ENCODE measurements at regions not wholly inside any gene's neighbourhood (a gene's known extent, or its start where the extent isn't known, plus 50 kb on each side); places are given as distances from the start of the nearest gene placed in this dataset.

GRCh38 chr20:43309266-43309665, 119.6 kb upstream of the PTPRT start:
- intact Hi-C loops (cut with micrococcal nuclease; ENCODE audit: unreplicated experiment): no loop called here
- TF ChIP-seq CTCF (IDR thresholded peaks at IDR 0.05; ENCODE audit: insufficient read depth in 1 of 2, low read depth in 1 of 2, low read length in 1 of 2, severe bottlenecking in 1 of 2, unreplicated experiment in 1 of 2): no peak
- H3K9me3 Mint-ChIP-seq (ENCODE audit: unreplicated experiment): peaks cover 15% of the 10 kb centered on the region
- CTCF ChIA-PET: no interaction called here
- POLR2A ChIA-PET: no interaction called here
- H3K4me3 ChIP-seq (ENCODE audit: low read depth, low read length): no peak overlapping the region
- no peaks in the 10 kb centered on the region for H3K4me1 Mint-ChIP-seq (ENCODE audit: low read depth, unreplicated experiment)
- H3K36me3 ChIP-seq (ENCODE audit: control insufficient read depth, insufficient read depth, low read length): no peaks in the 10 kb centered on the region
- no peaks in the 10 kb centered on the region for H3K27me3 ChIP-seq (replicated peaks; ENCODE audit: control insufficient read depth, insufficient read depth, low read length)
- H3K9me3 ChIP-seq: peaks cover 28% of the 10 kb centered on the region
- no peaks in the 10 kb centered on the region for H3K36me3 Mint-ChIP-seq (ENCODE audit: insufficient read depth, unreplicated experiment)
- no peak for DNase-seq
- no peaks in the 10 kb centered on the region for H3K4me1 ChIP-seq
- peaks cover 12% of the 10 kb centered on the region for H3K27me3 Mint-ChIP-seq (ENCODE audit: insufficient read depth, unreplicated experiment)
- no peak overlapping the region for H3K27ac Mint-ChIP-seq (ENCODE audit: unreplicated experiment)
- no peak overlapping the region for H3K4me3 Mint-ChIP-seq (ENCODE audit: unreplicated experiment)
- no TSS peak for BruUV-seq (replicated peaks)

GRCh38 chr20:43306837-43307236, 117.1 kb upstream of the PTPRT start:
- Mint-ChIP-seq H3K27me3 (ENCODE audit: insufficient read depth, unreplicated experiment) (peaks cover 6% of the 10 kb centered on the region), H3K9me3 (ENCODE audit: unreplicated experiment) (peaks cover 15% of the 10 kb centered on the region), H3K4me1 (ENCODE audit: low read depth, unreplicated experiment) (no peaks in the 10 kb centered on the region), H3K4me3 (ENCODE audit: unreplicated experiment) (no peak overlapping the region), H3K36me3 (ENCODE audit: insufficient read depth, unreplicated experiment) (no peaks in the 10 kb centered on the region), H3K27ac (ENCODE audit: unreplicated experiment) (no peak overlapping the region)
- BruUV-seq (replicated peaks): no TSS peak
- no peak overlapping the region for H3K4me3 ChIP-seq (ENCODE audit: low read depth, low read length)
- ChIA-PET CTCF (interaction anchor here (0.7 kb wide), 1 partner anchor 900 kb away, joined by 4 read pairs; no protein-coding TSS in a partner anchor), POLR2A (no interaction called here)
- H3K4me1 ChIP-seq: no peaks in the 10 kb centered on the region
- peaks cover 28% of the 10 kb centered on the region for H3K9me3 ChIP-seq
- DNase-seq: no peak
- no peaks in the 10 kb centered on the region for H3K36me3 ChIP-seq (ENCODE audit: control insufficient read depth, insufficient read depth, low read length)
- H3K27me3 ChIP-seq (replicated peaks; ENCODE audit: control insufficient read depth, insufficient read depth, low read length): no peaks in the 10 kb centered on the region
- intact Hi-C loops (cut with micrococcal nuclease; ENCODE audit: unreplicated experiment): no loop called here
- no peak for TF ChIP-seq CTCF (IDR thresholded peaks at IDR 0.05; ENCODE audit: insufficient read depth in 1 of 2, low read depth in 1 of 2, low read length in 1 of 2, severe bottlenecking in 1 of 2, unreplicated experiment in 1 of 2)

- Histone ChIP-seq H3K4me3 (ENCODE audit: low read depth, low read length) (no peak overlapping the region), H3K36me3 (ENCODE audit: control insufficient read depth, insufficient read depth, low read length) (no peaks in the 10 kb centered on the region), H3K4me1 (no peaks in the 10 kb centered on the region), H3K9me3 (peaks cover 28% of the 10 kb centered on the region), H3K27me3 (replicated peaks; ENCODE audit: control insufficient read depth, insufficient read depth, low read length) (no peaks in the 10 kb centered on the region)
- H3K4me1 Mint-ChIP-seq (ENCODE audit: low read depth, unreplicated experiment): no peaks in the 10 kb centered on the region
- intact Hi-C loops (cut with micrococcal nuclease; ENCODE audit: unreplicated experiment): no loop called here
- ChIA-PET CTCF (interaction anchor here (0.7 kb wide), 1 partner anchor 1229 kb away, joined by 3 read pairs; no protein-coding TSS in a partner anchor), POLR2A (no interaction called here)
- TF ChIP-seq CTCF (IDR thresholded peaks at IDR 0.05; ENCODE audit: insufficient read depth in 1 of 2, low read depth in 1 of 2, low read length in 1 of 2, severe bottlenecking in 1 of 2, unreplicated experiment in 1 of 2): no peak
- BruUV-seq (replicated peaks): no TSS peak
- no peak overlapping the region for H3K4me3 Mint-ChIP-seq (ENCODE audit: unreplicated experiment)
- peaks cover 3% of the 10 kb centered on the region for H3K27me3 Mint-ChIP-seq (ENCODE audit: insufficient read depth, unreplicated experiment)
- no peak overlapping the region for H3K27ac Mint-ChIP-seq (ENCODE audit: unreplicated experiment)
- no peak for DNase-seq
- no peaks in the 10 kb centered on the region for H3K36me3 Mint-ChIP-seq (ENCODE audit: insufficient read depth, unreplicated experiment)
- peaks cover 15% of the 10 kb centered on the region for H3K9me3 Mint-ChIP-seq (ENCODE audit: unreplicated experiment)
Observed at GRCh38 chr20:43305749-43306148, 116.0 kb upstream of the PTPRT start.

Data from Caco-2 (cell line).